OCI-LY1 (cell line): ENCODE measurements at regions not wholly inside any gene's neighbourhood (a gene's known extent, or its start where the extent isn't known, plus 50 kb on each side); places are given as distances from the start of the nearest gene placed in this dataset.

Experiments
- EZH2 ChIP-seq: fragments of 200-600 bp; sonication (generic), shearing (Covaris generic); IDR thresholded peaks from 2 replicates; pipeline ENCODE4 v1.8.0; 2017; ENCODE audit warnings: borderline replicate concordance, mixed run types, mild to moderate bottlenecking, antibody characterized with exemption, low read length, moderate library complexity, mixed read lengths
- TF ChIP-seq, protein P1 (sequence below): fragments of 200-600 bp; sonication (generic), shearing (Covaris generic); IDR thresholded peaks from 2 replicates; pipeline ENCODE4 v1.5.1; 2017; ENCODE audit warnings: mild to moderate bottlenecking, antibody characterized with exemption, low read length, moderate library complexity, mixed read lengths

DNA sequence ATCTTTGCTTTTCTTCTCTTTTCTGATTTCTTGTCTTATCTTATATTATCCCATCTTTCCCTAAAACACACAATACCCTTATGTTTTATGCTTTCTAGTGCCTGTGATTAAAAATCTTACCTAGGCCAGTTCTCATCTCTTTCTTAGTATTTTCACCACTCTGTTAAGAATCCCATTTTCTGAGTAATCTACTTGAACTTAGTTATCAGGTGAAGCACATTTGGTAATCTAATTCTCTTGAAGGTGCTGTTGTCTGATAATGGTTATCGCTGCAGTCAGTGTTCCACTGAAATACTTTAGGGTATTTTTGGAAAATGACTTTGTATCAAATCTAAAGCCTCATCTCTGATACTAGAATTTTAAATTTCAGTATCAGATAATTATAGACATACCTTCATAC, 192.5 kb upstream of the MAN1A1 start:
- TF ChIP-seq, protein P1, sequence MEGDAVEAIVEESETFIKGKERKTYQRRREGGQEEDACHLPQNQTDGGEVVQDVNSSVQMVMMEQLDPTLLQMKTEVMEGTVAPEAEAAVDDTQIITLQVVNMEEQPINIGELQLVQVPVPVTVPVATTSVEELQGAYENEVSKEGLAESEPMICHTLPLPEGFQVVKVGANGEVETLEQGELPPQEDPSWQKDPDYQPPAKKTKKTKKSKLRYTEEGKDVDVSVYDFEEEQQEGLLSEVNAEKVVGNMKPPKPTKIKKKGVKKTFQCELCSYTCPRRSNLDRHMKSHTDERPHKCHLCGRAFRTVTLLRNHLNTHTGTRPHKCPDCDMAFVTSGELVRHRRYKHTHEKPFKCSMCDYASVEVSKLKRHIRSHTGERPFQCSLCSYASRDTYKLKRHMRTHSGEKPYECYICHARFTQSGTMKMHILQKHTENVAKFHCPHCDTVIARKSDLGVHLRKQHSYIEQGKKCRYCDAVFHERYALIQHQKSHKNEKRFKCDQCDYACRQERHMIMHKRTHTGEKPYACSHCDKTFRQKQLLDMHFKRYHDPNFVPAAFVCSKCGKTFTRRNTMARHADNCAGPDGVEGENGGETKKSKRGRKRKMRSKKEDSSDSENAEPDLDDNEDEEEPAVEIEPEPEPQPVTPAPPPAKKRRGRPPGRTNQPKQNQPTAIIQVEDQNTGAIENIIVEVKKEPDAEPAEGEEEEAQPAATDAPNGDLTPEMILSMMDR: no peak
- TF ChIP-seq EZH2: no peak
